Stimulated activated naive CD8-positive, alpha-beta T cell treated with anti-CD3 and anti-CD28 coated beads, Interleukin-15, Interleukin-2, amounts not matched to agents 100 U/mL and 50 U/mL, for 24 hours (primary cell): ENCODE measurements at regions not wholly inside any gene's neighbourhood (a gene's known extent, or its start where the extent isn't known, plus 50 kb on each side); places are given as distances from the start of the nearest gene placed in this dataset.
"Not testable (repeated sequence)": the region's sequence is repeated elsewhere in the genome, so short reads cannot be mapped to it uniquely, and the experiment has no call there.

Experiments used
- ATAC-seq: fragments of 150-1000 bp; cut with Tn5 transposase; one replicate; pipeline ENCODE4 v1.10.0; 2021
- DNase-seq: peaks from one replicate; pipeline ENCODE4 v3.0.0; 2021

GRCh38 chr2:220562375-220563140 is 935.1 kb downstream of the SLC4A3 start:
- DNase-seq, result no peak
- ATAC-seq, result no peak

GRCh38 chr2:220568296-220568695 is 940.9 kb downstream of the SLC4A3 start:
- DNase-seq, result no peak
- ATAC-seq, result no peak

DNA sequence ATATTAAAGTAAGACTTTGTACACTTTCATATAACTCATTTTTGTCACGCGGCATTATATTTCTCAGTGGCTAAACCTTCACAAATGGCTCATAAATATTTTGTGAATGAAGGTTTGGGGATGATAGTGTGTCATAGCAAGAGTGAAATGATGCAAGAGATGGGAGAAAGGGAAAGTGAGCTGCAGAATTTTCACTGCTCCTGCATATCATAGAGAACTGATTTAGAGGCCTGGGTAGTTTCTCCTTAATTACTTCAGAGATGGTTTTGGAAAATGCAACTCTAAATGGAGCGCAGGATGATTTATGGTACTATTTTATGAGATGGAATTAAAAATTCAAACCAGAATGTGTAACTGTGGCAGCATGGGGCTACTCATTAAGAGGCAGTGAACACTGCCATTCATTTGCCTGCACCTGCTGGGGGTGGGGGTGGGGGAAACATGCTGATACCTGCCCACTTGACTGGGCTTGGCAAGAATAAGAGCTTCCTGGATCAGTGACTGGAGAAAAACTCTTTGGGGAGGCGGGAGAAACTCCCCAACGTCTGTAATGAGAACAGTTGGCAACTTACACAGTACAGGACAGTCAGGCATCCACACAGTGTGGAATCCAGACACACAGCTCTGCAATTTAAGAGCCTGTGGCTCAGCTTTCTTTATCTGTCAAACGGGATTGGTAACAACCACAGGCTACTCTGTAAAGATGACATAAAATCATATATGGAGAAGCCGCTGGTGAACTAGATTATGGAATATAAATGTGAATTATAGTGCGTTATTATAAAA is 941.9 kb downstream of the SLC4A3 start:
- no peak for ATAC-seq
- no peak for DNase-seq

- no peak for ATAC-seq
- DNase-seq, result no peak
Measured at GRCh38 chr2:220572385-220572784, 945.0 kb downstream of the SLC4A3 start.

- ATAC-seq, result no peak
Measured at GRCh38 chr2:220574038-220574437, 946.6 kb downstream of the SLC4A3 start.

DNA sequence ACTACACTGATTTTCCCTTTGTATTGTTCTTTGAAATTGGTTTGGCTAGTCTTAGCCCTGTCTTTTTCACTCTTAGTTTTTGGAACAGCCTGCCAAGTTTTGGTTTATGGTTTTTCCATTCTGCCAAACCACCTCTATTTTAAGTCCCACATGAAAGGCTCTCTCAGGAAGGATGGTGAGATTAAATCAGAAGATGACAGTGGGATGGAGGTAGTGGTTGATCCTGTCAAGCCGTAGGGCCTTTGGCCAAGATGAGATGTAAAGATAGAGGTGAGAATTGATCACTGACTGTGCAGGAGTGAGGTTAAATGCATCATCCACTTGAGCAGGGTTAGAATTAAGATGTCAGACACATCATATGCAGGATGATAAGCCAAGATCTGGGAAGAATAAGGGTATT is 948.5 kb downstream of the SLC4A3 start:
- DNase-seq (no peak), ATAC-seq (no peak)

More at GRCh38 chr2:220574038-220574437, 946.6 kb downstream of the SLC4A3 start:
- no peak for DNase-seq

DNA sequence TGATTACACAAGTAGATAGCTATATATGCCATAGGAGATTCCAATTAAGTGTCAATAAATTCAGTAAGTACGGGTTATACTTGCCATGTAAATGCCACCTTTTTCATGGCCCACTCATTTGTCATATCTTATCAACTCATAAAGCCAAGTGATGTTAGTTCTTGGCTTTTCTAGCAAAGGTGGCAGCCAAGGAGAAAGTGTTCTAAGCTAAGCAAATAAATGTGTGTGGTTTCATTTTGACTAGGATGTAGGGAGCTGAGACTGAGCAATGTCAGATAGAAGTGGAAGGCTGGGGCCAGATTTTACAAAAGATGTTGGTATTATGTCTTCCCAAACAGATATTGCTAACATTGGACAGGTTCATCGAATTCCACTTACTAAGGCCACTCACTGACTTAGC is 952.0 kb downstream of the SLC4A3 start:
- ATAC-seq (no peak), DNase-seq (no peak)

GRCh38 chr2:220580113-220580512 is 952.7 kb downstream of the SLC4A3 start:
- ATAC-seq (no peak), DNase-seq (no peak)

DNA sequence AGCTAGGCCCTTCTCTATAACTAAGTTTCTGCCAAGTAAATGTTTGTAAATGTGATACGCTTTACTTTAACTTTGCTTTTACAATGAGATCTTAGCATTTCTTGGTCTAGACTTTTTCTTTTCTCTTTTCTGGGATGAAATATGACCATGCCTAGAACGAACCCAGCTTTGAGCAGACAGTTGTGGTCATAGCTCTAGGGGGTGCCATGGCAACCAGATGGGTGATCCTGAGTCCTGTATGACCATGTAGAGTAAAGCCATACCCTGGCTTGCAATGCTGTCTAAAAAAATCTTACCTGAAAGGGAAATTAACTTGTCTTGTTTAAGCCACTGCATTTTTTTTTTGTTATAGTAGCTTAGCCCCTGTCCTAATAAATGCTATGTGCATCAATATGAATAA is 956.3 kb downstream of the SLC4A3 start:
- no peak for ATAC-seq

DNA sequence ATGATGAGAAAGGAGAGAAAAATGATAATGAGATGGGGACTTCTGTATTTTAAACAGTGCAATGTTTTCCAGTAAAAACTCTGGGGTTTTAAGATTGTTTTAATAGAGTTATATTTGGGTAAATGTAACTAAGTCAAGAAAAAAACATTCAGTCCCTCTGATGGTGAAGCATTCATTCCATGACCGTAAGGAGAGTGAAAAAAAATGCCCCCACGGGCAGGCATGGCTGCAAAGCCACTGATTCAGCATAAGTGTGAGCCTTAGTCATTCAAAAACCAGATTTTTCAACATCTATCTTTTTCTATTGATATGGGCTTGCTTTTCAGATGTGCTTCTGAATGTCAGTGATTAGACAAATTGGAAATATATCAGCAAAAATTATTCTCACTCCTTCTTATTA is 957.8 kb downstream of the SLC4A3 start:
- ATAC-seq, result no peak
- DNase-seq, result no peak

More for the DNA sequence above, 956.3 kb downstream of the SLC4A3 start:
- DNase-seq, result no peak

- DNase-seq, result no peak
- no peak for ATAC-seq
Measured at GRCh38 chr2:220586980-220587530, 959.6 kb downstream of the SLC4A3 start.

DNA sequence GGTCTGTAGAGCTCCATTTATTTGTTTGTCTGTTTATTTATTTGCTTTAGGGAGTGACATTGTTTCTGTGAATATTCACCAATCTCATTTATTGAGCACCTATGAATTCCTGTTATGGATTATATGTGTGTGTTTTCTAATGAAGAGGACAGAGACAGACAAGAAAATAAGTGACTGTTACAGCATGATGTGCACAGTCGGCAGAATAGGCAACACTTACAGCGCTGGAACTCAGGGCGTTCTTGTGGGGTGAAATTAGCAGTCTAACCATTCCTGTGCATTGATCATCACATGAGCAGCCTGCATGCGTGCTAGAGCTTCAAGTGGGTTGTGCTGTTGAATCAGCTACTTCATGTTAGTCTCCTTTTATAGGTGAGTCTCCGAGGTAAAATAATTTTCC is 960.7 kb downstream of the SLC4A3 start:
- no peak for DNase-seq
- no peak for ATAC-seq

DNA sequence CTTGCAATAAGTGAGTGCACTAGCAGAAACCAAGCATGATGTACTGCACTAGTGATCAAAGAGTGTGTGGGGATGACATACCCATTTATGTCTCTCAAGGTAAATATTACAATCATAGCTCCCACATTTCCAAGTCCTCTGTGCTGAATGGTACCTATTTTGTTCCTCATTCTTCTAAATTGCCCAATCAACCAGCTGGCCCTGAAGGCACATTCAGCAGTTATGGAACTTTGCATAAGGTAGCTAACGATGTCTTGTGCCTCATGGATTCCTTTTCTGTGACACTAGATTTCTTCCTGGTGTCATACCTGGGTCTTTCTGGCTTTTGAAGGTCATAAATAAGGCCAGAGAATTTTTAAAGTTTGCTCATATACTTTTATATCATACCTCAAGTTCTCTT is 963.0 kb downstream of the SLC4A3 start:
- ATAC-seq (no peak), DNase-seq (no peak)

DNA sequence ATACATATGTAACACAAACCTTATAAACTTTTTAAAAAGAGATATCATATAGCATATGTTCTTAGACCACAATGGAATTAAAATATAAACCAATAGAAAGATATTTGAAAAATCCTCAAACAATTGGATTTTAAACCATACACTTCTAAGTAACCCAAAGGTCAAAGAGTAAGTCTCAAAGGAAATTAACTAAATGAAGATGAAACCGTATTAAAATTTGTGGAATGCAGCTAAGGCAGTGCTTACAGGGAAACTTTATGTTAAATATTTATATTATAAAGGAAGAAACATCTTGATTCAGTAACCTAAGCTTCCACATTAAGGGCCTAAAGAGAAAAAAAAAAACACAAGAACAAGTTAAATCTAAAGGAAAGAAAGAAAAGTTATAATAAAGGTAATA is 966.1 kb downstream of the SLC4A3 start:
- ATAC-seq (no peak), DNase-seq (no peak)

- DNase-seq, result no peak
- ATAC-seq, result no peak
Measured at GRCh38 chr2:220601674-220602073, 970.4 kb downstream of the EPHA4 start.

GRCh38 chr2:220613004-220613403 is 959.1 kb downstream of the EPHA4 start:
- DNase-seq, ATAC-seq: not testable (repeated sequence)

GRCh38 chr2:220614064-220614463 is 958.0 kb downstream of the EPHA4 start:
- no peak for DNase-seq
- ATAC-seq, result no peak

- DNase-seq (no peak), ATAC-seq (no peak)
Measured at GRCh38 chr2:220619525-220620220, 952.4 kb downstream of the EPHA4 start.

- DNase-seq (no peak), ATAC-seq (no peak)
Measured at GRCh38 chr2:220626603-220627002, 945.5 kb downstream of the EPHA4 start.

- DNase-seq (no peak), ATAC-seq (no peak)
Measured at GRCh38 chr2:220628252-220628651, 943.9 kb downstream of the EPHA4 start.

- ATAC-seq (no peak), DNase-seq (no peak)
Measured at GRCh38 chr2:220641137-220641536, 931.0 kb downstream of the EPHA4 start.

DNA sequence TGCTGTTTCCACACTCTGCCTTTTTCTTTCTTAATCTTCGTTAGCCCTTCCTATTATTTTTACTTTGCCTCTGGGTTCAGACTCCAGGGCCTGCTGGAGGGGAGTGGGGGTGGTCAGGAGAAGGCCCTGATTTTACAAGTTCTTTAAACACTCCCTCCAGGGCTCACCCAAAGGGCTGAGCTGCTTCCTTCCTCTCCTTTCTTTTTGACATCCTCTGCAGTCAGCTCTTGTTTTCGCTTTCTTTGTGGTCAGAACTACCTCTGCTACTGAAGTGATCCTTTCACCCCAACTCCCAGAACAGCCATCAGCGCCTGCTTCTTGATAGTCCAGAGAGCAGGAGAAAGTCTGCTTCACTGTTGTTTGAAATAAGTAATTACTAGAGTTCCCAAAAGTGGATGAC is 925.7 kb downstream of the EPHA4 start:
- ATAC-seq (no peak), DNase-seq (no peak)

GRCh38 chr2:220648628-220649027 is 923.5 kb downstream of the EPHA4 start:
- DNase-seq (no peak), ATAC-seq (no peak)
